ENCODE measurements at regions not wholly inside any gene's neighbourhood (a gene's known extent, or its start where the extent isn't known, plus 50 kb on each side); places are given as distances from the start of the nearest gene placed in this dataset.

DNA sequence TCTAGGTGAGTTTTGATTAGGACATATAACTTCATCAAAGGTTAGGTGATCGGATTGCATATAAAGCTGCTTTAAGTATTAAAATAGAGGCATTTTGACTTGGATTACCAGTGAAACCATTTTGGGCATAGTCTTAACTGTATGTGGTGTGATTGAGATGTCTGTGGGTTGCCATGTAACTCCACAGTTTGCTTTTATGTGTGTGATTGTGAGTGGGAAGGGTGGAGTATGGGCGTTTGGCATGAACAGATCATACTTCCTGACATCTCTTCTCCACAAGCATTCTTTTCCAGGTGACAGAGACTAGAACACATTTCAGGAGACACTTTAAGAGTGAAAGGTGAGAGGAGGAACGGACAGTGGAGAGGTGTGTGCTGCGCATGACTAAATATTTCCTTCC is 136.1 kb downstream of the CEP135 start:
- Histone ChIP-seq H3K9me3 (ENCODE audit: control insufficient read depth, low read depth, low read length) (no peaks in the 10 kb centered on the region), H3K36me3 (ENCODE audit: control insufficient read depth, low read depth, low read length) (no peaks in the 10 kb centered on the region), H3K4me3 (ENCODE audit: low read length) (no peak overlapping the region), H3K9ac (ENCODE audit: low read length) (no peak overlapping the region), H3K27me3 (ENCODE audit: control insufficient read depth, insufficient read depth, low read length) (no peaks in the 10 kb centered on the region), H3K27ac (ENCODE audit: low read length) (no peak overlapping the region), H3K4me1 (ENCODE audit: control insufficient read depth, low read depth, low read length) (peaks cover 16% of the 10 kb centered on the region)
